ENCODE measurements at regions not wholly inside any gene's neighbourhood (a gene's known extent, or its start where the extent isn't known, plus 50 kb on each side); places are given as distances from the start of the nearest gene placed in this dataset.

DNA sequence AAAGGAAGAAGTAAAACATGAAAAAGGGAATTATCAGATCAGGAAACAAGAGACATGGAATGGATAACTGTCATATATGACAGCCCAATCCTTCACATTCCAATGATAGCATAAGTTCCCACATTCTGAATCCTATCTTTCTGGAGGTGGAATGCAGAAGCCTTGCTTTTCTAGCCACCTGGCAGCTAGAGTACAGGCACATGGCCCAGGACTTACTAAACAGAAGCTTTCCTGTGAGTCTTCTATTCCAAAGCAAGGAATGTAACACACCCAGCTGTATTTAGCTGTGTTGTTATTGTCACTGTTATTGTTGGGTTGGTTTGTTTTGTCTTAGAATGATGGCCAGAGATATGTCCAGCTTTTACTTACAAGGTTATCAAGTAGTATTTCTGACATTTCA lies 780.5 kb upstream of the ZNF608 start:
- no peaks in the 10 kb centered on the region for H3K27me3 ChIP-seq
- ATAC-seq (peak in 1 of 4 donors; percentile 28), DNase-seq (no peak)
- intact Hi-C loops (cut with DNase I) = no loop called here
- H3K36me3 ChIP-seq = no peaks in the 10 kb centered on the region
- no peaks in the 10 kb centered on the region for H3K9me3 ChIP-seq
- no peak overlapping the region for H3K27ac ChIP-seq
- H3K4me1 ChIP-seq = peaks cover 0 to 13% (median 2%) of the 10 kb centered on the region in 12 donors
- H3K4me3 ChIP-seq = no peak overlapping the region
- TF ChIP-seq CTCF (IDR thresholded peaks at IDR 0.05) = no peak
- no peak for TF ChIP-seq POLR2A (IDR thresholded peaks at IDR 0.05)

DNA sequence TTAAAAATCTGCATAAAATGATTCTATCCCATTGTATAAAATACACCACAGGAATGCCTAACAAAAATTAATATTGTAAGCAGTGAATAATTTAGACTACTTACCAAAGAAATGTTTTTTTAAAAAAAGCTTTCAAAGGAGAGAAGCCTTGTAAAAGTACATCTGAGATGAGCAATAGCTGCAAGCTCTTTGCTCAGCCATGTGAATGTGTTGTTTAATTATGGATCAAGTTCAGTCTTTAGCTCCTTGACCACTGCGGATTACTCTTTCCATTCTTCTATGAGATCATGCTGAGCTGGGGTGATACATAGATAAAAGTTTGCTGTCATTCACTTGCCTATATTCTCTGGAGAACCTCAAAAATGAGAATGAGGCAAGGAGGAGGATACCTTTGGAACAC lies 782.4 kb upstream of the ZNF608 start:
- WGBS, 4 donors = 94 to 100% (median 97%) methylated on average over 1 of the region's 1 CpG
- Histone ChIP-seq H3K36me3 (no peaks in the 10 kb centered on the region), H3K27me3 (no peaks in the 10 kb centered on the region), H3K27ac (no peak overlapping the region), H3K4me3 (no peak overlapping the region), H3K4me1 (peaks cover 0 to 13% (median 2%) of the 10 kb centered on the region in 12 donors), H3K9me3 (peaks cover 0 to 10% (median 3%) of the 10 kb centered on the region in 12 donors)
- no peak for ATAC-seq
- TF ChIP-seq POLR2A (IDR thresholded peaks at IDR 0.05) (no peak), CTCF (IDR thresholded peaks at IDR 0.05) (no peak)
- intact Hi-C loops (cut with DNase I) = no loop called here
- DNase-seq = no peak

DNA sequence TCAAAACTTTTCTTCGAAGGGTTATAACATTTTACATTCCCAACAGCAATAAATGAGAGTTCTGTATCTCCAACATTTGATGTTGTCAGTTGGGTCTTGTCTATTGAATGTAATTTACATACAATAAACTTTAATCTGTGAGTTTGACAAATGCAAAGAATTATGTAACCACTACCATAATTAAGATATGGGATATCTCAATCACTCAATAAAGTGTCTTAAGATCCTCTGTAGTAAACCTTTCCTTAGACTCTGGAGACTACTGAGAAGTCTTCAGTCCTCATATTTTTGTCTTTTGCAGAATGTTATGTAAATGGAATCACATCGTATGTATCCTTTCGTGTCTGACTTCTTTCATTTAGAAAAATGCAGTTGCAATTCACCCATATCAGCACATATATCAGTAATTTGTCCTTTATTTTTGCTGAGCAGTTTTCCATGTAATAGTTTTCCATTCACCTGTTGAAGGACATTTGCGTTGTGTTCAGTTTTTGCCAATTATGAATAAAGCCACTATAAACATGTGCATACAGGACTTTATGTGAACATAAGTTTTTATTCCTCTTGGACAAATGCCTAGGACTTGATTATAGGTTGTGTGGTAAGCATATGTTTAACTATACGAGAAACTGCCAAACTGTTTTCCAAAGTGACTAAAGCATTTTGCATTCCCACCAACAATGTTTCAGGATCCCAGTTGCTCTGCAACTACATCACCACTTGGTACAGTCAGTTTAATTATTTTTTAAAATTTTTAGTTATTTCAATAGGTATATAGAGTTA lies 784.6 kb upstream of the ZNF608 start:
- ATAC-seq (no peak), DNase-seq (no peak)
- intact Hi-C loops (cut with DNase I) = no loop called here

DNA sequence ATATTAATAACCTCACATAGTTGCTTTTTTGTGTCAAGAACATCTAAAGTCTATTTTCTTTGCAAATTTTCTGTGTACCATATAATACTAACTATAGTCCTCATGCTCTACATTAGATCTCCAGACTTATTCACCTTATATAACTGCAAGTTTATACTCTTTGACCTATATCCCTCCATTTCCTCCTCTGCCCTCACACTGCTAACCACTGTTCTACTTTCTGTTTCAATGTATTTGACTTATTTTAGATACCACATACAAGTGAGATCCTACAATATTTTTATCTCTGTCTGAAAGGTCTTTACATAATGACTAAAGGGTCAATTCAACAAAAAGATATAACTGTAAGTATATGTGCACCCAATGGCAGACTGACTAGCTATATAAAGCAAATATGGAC lies 789.7 kb upstream of the ZNF608 start:
- H3K4me1 ChIP-seq = no peaks in the 10 kb centered on the region
- ATAC-seq (no peak), DNase-seq (no peak)
- peaks cover 0 to 44% (median 16%) of the 10 kb centered on the region in 12 donors for H3K9me3 ChIP-seq
- no peak overlapping the region for H3K27ac ChIP-seq
- no peaks in the 10 kb centered on the region for H3K36me3 ChIP-seq
- no peak overlapping the region for H3K4me3 ChIP-seq
- TF ChIP-seq CTCF (IDR thresholded peaks at IDR 0.05) = no peak
- TF ChIP-seq POLR2A (IDR thresholded peaks at IDR 0.05) = no peak
- intact Hi-C loops (cut with DNase I) = no loop called here
- no peaks in the 10 kb centered on the region for H3K27me3 ChIP-seq

More for the DNA sequence above, 784.6 kb upstream of the ZNF608 start:
- WGBS, 4 donors = 94 to 96% (median 95%) methylated on average over 5 of the region's 5 CpGs
- no peaks in the 10 kb centered on the region for H3K36me3 ChIP-seq
- H3K4me3 ChIP-seq = no peak overlapping the region
- no peaks in the 10 kb centered on the region for H3K27me3 ChIP-seq
- H3K4me1 ChIP-seq = peaks cover 0 to 13% (median 2%) of the 10 kb centered on the region in 12 donors
- TF ChIP-seq CTCF (IDR thresholded peaks at IDR 0.05) (no peak), POLR2A (IDR thresholded peaks at IDR 0.05) (no peak)
- no peak overlapping the region for H3K27ac ChIP-seq
- H3K9me3 ChIP-seq = peaks cover 0 to 14% (median 3%) of the 10 kb centered on the region in 12 donors
